Body of pancreas (tissue), 4 donors: ENCODE measurements at regions not wholly inside any gene's neighbourhood (a gene's known extent, or its start where the extent isn't known, plus 50 kb on each side); places are given as distances from the start of the nearest gene placed in this dataset.

Source experiments
- ATAC-seq: fragments of 150-250 bp; one replicate; pipeline ENCODE4 v1.9.1; 2016
- DNase-seq, 4 donors: peaks; one replicate each; pipeline ENCODE4 v3.0.0-alpha.2; 2019
- H3K27ac ChIP-seq, 4 donors: fragments of 200-600 bp; sonication (generic); 1 replicate in 3 of 4; 2 replicates in 1 of 4; pipeline versions ENCODE4 v1.5.1 to v1.6.1; 2016 to 2019; ENCODE audit warnings: mild to moderate bottlenecking in 1 of 4, mixed read lengths in 1 of 4, moderate library complexity in 1 of 4
- H3K27me3 ChIP-seq, 2 donors: fragments of 200-600 bp; sonication (generic); one replicate each; pipeline ENCODE4 v1.6.0; 2016; ENCODE audit warnings: mild to moderate bottlenecking in 1 of 2
- H3K36me3 ChIP-seq, 2 donors: fragments of 200-600 bp; sonication (generic); replicated peaks in 1 of 2; 2 replicates each; pipeline ENCODE4 v1.5.1; 2016; ENCODE audit warnings: low read depth in 2 of 2; ENCODE audit not compliant: insufficient read depth in 1 of 2
- H3K4me1 ChIP-seq: fragments of 200-600 bp; sonication (generic); one replicate; pipeline ENCODE4 v1.6.0; 2016
- H3K4me3 ChIP-seq, 2 donors: fragments of 200-600 bp; sonication (generic); 1 replicate in 1 of 2; 2 replicates in 1 of 2; pipeline ENCODE4 v1.5.1; 2016 to 2019
- H3K9me3 ChIP-seq, 3 donors: fragments of 200-600 bp; sonication (generic); 1 replicate in 2 of 3; 2 replicates in 1 of 3; pipeline ENCODE4 v1.5.1; 2016
- CTCF ChIP-seq, 7 experiments: fragments of 450-650 bp in 4 of 7; fragments of 200-600 bp in 3 of 7; sonication (generic) in 3 of 7; IDR thresholded peaks; one replicate each; pipeline ENCODE4 v1.5.1; 2016 to 2019; ENCODE audit warnings: antibody characterized with exemption in 7 of 7
- POLR2A ChIP-seq, 3 donors: fragments of 450-650 bp; IDR thresholded peaks; one replicate each; pipeline ENCODE4 v1.6.1; 2016; ENCODE audit warnings: antibody characterized with exemption in 3 of 3, mild to moderate bottlenecking in 2 of 3
- WGBS, 2 donors: methylation state at CpG; one replicate each; pipeline ENCODE4 v1.1.5; 2017; 5-methylcytosine and 5-hydroxymethylcytosine counted together
- intact Hi-C: fragments of 100-400 bp; cut with DNase I; formaldehyde crosslinking; loops from one replicate; pipeline ENCODE4 v1.15.1; 2023

DNA sequence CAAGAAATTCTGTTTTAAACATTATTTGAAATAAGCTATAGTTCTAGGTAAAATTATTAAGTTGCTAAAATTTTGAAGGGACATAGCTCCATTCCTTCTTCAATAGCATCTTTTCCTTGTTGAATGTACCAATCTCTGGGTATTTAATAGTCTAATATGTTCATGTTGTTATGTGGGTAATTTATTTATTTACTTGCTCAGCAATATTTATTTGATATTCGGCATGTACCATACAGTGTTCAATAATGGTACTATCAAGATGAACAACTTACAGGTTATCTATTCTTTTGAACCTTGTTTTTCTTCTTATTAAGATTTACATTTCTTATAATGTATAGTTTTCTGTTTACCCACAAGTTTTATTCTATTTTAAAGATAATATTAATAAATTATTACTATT, 1616.8 kb upstream of the PIK3C3 start:
- Histone ChIP-seq H3K9me3 (no peaks in the 10 kb centered on the region), H3K27me3 (no peaks in the 10 kb centered on the region), H3K4me3 (no peak overlapping the region), H3K36me3 (no peaks in the 10 kb centered on the region), H3K4me1 (no peaks in the 10 kb centered on the region), H3K27ac (no peak overlapping the region)
- DNase-seq (no peak), ATAC-seq (no peak)
- 61 to 74% methylated on average over 1 of the region's 1 CpG for WGBS, 2 donors
- TF ChIP-seq CTCF (IDR thresholded peaks at IDR 0.05) (no peak), POLR2A (IDR thresholded peaks at IDR 0.05) (no peak)
- intact Hi-C loops = no loop called here

GRCh38 chr18:40326985-40327384, 1628.0 kb upstream of the PIK3C3 start:
- no peaks in the 10 kb centered on the region for H3K4me1 ChIP-seq
- intact Hi-C loops = no loop called here
- no peak overlapping the region for H3K4me3 ChIP-seq
- H3K9me3 ChIP-seq = peaks cover 0 to 6% (median 0%) of the 10 kb centered on the region in 3 donors
- WGBS, 2 donors = 41 to 46% methylated on average over 6 of the region's 6 CpGs
- ATAC-seq (no peak), DNase-seq (no peak)
- no peak overlapping the region for H3K27ac ChIP-seq
- TF ChIP-seq POLR2A (IDR thresholded peaks at IDR 0.05) (no peak), CTCF (IDR thresholded peaks at IDR 0.05) (no peak)
- no peaks in the 10 kb centered on the region for H3K27me3 ChIP-seq
- no peaks in the 10 kb centered on the region for H3K36me3 ChIP-seq

DNA sequence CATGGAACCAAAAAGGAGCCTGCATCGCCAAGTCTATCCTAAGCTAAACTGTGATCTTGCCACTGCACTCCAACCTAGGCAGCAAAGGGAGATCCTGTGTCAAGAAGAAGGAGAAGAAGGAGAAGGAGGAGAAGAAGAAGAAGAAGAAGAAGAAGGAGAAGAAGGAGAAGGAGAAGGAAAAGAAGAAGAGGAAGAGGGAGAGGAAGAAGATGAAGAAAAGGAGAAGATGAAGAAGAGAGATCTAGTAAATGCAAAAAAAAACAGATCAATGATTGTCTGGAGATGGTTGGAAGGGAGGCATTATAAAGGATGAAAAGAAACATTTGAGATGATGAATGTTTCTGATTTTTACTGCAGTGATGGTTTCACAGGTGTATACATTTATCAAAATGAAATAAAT, 1629.0 kb upstream of the PIK3C3 start:
- DNase-seq = no peak
- Histone ChIP-seq H3K4me3 (no peak overlapping the region), H3K27me3 (no peaks in the 10 kb centered on the region), H3K9me3 (no peaks in the 10 kb centered on the region), H3K36me3 (no peaks in the 10 kb centered on the region), H3K27ac (no peak overlapping the region), H3K4me1 (no peaks in the 10 kb centered on the region)
- 62 to 67% methylated on average over 1 of the region's 1 CpG for WGBS, 2 donors
- ATAC-seq = no peak
- TF ChIP-seq CTCF (IDR thresholded peaks at IDR 0.05) (no peak), POLR2A (IDR thresholded peaks at IDR 0.05) (no peak)
- intact Hi-C loops = no loop called here

- no peaks in the 10 kb centered on the region for H3K4me1 ChIP-seq
- TF ChIP-seq CTCF (IDR thresholded peaks at IDR 0.05) = no peak
- TF ChIP-seq POLR2A (IDR thresholded peaks at IDR 0.05) = no peak
- H3K9me3 ChIP-seq = no peaks in the 10 kb centered on the region
- DNase-seq (no peak), ATAC-seq (no peak)
- no peak overlapping the region for H3K4me3 ChIP-seq
- WGBS, 2 donors = 23 to 29% methylated on average over 2 of the region's 2 CpGs
- H3K27ac ChIP-seq = no peak overlapping the region
- no peaks in the 10 kb centered on the region for H3K27me3 ChIP-seq
- intact Hi-C loops = no loop called here
- no peaks in the 10 kb centered on the region for H3K36me3 ChIP-seq
Measured at GRCh38 chr18:40314199-40314598, 1640.8 kb upstream of the PIK3C3 start.

GRCh38 chr18:40313030-40313642, 1641.9 kb upstream of the PIK3C3 start:
- DNase-seq (no peak), ATAC-seq (no peak)
- Histone ChIP-seq H3K27me3 (no peaks in the 10 kb centered on the region), H3K4me1 (no peaks in the 10 kb centered on the region), H3K27ac (no peak overlapping the region), H3K4me3 (no peak overlapping the region), H3K9me3 (no peaks in the 10 kb centered on the region), H3K36me3 (no peaks in the 10 kb centered on the region)
- no peak for TF ChIP-seq CTCF (IDR thresholded peaks at IDR 0.05)
- no peak for TF ChIP-seq POLR2A (IDR thresholded peaks at IDR 0.05)
- intact Hi-C loops = no loop called here
- WGBS, 2 donors = 65 to 68% methylated on average over 11 of the region's 11 CpGs
